AG04449 (cell line): ENCODE measurements at regions not wholly inside any gene's neighbourhood (a gene's known extent, or its start where the extent isn't known, plus 50 kb on each side); places are given as distances from the start of the nearest gene placed in this dataset.
"Not testable (repeated sequence)": the region's sequence is repeated elsewhere in the genome, so short reads cannot be mapped to it uniquely, and the experiment has no call there.

Experiments
- CTCF ChIA-PET: fragments of 350-600 bp; formaldehyde crosslinking; extraction: SDS; loops from one replicate; lab custom pipeline; 2021; ENCODE audit warnings: antibody characterized with exemption; lab: Yijun Ruan, JAX
- POLR2A ChIA-PET: fragments of 400-600, 350-600 bp; formaldehyde crosslinking; extraction: SDS; loops from one replicate; lab custom pipeline; 2020; ENCODE audit warnings: antibody characterized with exemption, inconsistent platforms; lab: Yijun Ruan, JAX
- DNase-seq: peaks from one replicate; pipeline ENCODE4 v3.0.0-alpha.2; 2010; ENCODE audit warnings: low read depth, low spot score
- H3K4me3 ChIP-seq: 2 replicates; pipeline ENCODE4 v1.5.1; 2011; ENCODE audit warnings: low read depth, mild to moderate bottlenecking, control low read depth, low read length
- CTCF ChIP-seq: IDR thresholded peaks from one replicate; pipeline ENCODE4 v1.5.1; 2011; ENCODE audit warnings: mild to moderate bottlenecking, moderate library complexity, low read length, control low read depth, inconsistent platforms; ENCODE audit not compliant: insufficient read depth; ENCODE audit errors: missing control alignments

GRCh38 chr4:170794525-170794924, 704.8 kb upstream of the AADAT start:
- no peak overlapping the region for H3K4me3 ChIP-seq
- CTCF ChIA-PET = no interaction called here
- POLR2A ChIA-PET = no interaction called here
- TF ChIP-seq CTCF = no peak
- DNase-seq = no peak

DNA sequence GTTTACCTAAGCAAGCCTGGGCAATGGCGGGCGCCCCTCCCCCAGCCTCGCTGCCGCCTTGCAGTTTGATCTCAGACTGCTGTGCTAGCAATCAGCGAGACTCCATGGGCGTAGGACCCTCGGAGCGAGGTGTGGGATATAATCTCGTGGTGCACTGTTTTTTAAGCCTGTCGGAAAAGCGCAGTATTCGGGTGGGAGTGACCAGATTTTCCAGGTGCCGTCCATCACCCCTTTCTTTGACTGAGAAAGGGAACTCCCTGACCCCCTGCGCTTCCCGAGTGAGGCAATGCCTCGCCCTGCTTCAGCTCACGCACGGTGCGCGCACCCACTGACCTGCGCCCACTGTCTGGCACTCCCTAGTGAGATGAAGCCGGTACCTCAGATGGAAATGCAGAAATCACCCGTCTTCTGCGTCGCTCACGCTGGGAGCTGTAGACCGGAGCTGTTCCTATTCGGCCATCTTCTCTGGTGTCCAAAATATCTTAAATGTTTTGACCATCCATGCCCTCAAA, 698.8 kb upstream of the AADAT start:
- DNase-seq, POLR2A ChIA-PET, H3K4me3 ChIP-seq, CTCF ChIA-PET: not testable (repeated sequence)

DNA sequence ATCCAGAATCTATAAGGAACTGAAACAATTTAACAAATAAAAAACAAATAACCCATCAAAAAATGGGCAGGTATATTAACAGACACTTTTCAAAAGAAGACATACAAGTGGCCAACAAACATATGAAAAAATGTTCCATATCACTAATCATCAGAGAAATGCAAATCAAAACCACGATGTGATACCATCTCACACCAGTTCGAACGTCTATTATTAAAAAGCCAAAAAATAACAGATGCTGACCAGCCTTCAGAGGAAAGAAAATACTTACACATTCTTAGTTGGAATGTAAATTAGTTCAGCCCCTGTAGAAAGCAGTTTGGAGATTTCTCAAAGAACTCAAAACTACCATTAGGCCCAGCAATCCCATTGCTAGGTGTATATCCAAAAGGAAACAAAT, 687.9 kb upstream of the AADAT start:
- POLR2A ChIA-PET = no interaction called here
- TF ChIP-seq CTCF = no peak
- DNase-seq = no peak
- no peak overlapping the region for H3K4me3 ChIP-seq
- CTCF ChIA-PET = no interaction called here

DNA sequence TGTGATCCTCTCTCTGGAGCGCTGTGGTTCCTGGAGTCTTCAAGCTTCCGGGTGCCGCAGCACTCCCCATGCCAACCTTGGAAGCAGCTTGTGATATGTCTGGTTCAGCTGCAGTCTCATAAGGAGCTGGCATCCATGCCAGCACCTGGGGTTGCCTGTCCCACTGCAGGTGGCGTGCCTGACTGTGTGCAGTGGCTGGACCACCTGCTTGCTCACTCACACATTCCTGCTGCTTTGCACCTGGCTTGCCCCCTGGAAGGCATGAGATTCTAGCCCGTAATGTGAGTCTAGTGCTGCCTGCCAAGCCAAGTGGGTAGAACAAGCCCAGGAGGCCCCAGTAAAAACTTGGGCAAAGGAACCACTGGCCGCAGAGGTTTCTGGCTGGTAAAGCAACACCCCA, 687.2 kb upstream of the AADAT start:
- no peak for TF ChIP-seq CTCF
- CTCF ChIA-PET = no interaction called here
- DNase-seq = no peak
- POLR2A ChIA-PET = no interaction called here
- no peak overlapping the region for H3K4me3 ChIP-seq

DNA sequence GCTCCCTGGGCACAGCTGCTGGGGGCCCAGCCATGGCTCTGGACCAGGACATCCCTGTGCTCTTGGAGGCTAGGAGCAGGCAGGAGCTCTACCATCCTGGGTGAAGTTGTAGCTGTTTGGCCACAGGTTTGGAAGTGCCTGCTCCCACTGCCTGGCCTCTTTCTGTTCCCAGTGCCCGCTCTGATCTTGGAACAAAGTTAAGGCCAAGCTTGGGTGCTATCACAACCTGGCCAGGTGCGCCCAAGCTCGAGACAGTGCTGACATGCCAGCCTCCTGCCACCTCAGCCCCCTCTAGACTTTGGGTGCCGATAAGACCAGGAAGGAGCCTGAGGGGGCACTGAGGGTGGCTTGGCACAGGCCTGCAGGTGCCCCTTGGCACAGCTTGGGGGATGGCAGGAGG, 686.1 kb upstream of the AADAT start:
- ChIA-PET POLR2A (no interaction called here), CTCF (no interaction called here)
- no peak for DNase-seq
- H3K4me3 ChIP-seq = no peak overlapping the region
- no peak for TF ChIP-seq CTCF

DNA sequence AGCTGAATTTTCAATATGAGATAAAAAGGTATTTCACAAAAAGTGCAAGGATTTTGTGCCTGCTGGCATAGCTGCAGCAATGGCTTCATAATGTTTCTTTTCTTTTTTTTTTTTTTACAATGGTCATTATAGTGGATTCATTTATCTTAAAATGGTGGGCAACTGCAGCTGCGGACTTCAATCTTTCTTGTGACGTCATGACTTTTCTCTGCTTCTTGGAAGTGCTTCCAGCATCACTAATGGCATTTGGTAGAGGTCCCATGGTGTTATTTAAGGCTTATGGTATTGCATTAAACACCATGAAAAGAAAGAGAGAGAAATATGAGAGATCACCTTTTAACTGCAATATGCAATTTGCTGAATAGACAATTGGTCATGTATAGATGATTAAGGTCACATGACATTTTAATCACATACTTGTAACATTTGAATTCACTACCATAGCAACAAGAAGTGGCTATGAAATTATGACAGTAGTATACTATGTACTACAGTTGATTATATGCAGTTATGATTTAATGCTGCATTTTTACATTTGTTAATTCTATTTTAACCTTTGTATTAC, 684.0 kb upstream of the AADAT start:
- TF ChIP-seq CTCF = no peak
- H3K4me3 ChIP-seq = no peak overlapping the region
- POLR2A ChIA-PET = no interaction called here
- CTCF ChIA-PET = no interaction called here
- DNase-seq = no peak

- no peak overlapping the region for H3K4me3 ChIP-seq
- no peak for TF ChIP-seq CTCF
- ChIA-PET POLR2A (no interaction called here), CTCF (no interaction called here)
- no peak for DNase-seq
Measured at GRCh38 chr4:170772429-170772828, 682.7 kb upstream of the AADAT start.
